Esophagus mucosa (tissue), 1 donor: ENCODE measurements at regions not wholly inside any gene's neighbourhood (a gene's known extent, or its start where the extent isn't known, plus 50 kb on each side); places are given as distances from the start of the nearest gene placed in this dataset.

Source experiments
- ATAC-seq: fragments of 200-7000 bp; cut with Tn5 transposase; one replicate; pipeline ENCODE4 v1.9.1; 2020
- donor health status: DM: yes; HTN: yes; CAD: no.

DNA sequence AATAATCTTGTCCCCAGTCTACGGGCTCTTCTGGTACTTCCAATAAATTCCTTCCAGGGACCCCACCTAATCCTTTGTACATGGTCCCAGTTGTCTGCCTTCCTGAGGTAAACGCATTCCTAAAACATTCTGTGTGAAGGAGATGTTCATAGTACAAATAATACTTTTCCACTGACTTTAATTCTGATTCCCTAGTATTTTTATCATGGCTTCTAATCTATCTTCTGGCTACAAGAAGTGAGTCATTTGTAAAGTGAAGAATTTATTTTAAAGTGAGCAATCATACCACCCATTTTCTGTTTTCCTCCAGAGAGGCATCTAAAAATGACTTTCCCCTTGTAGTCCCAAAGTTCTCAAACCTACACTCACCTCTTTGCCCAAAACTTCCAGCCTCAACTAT, 65.9 kb upstream of the NUDT4 start:
- ATAC-seq, result no peak

DNA sequence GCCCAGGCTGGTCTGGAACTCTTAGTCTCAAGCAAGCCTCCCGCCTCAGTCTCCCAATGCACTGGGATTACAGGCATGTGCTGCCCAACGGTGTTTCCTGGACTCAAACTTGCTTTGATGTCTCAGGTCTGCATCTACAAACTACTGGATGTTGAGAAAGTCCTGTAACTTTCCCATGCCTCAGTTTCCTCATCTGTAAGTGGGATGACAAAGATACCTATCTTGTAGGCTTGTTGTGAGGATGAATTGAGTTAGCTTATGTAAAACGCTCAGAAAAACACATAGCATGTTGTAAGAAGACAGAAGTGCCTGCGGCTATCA, 63.6 kb upstream of the NUDT4 start:
- no peak for ATAC-seq

DNA sequence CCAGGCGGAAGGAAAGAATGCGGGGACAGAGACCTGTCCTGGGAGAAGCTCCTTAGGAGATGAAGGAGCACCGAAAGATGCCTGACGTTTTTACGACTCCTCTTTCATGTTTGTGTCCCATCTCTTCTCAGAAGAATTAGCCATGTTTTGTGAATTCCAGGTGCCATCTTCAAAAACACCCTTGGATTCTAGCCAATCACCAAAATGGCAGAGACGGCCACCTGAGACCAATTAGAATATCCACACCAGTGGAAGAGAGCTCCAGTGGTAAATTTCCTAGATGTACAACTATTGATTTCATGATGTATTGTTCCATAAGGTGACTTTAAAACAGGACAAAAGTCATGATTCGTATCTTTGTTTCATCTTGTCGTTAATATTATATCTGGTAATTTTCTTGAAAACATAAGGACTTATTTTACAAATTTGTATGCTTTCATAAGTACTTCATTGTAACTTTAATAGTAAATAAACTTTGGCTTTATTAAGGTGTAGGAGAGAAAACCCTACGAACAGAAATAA, 62.3 kb upstream of the NUDT4 start:
- ATAC-seq, result no peak

DNA sequence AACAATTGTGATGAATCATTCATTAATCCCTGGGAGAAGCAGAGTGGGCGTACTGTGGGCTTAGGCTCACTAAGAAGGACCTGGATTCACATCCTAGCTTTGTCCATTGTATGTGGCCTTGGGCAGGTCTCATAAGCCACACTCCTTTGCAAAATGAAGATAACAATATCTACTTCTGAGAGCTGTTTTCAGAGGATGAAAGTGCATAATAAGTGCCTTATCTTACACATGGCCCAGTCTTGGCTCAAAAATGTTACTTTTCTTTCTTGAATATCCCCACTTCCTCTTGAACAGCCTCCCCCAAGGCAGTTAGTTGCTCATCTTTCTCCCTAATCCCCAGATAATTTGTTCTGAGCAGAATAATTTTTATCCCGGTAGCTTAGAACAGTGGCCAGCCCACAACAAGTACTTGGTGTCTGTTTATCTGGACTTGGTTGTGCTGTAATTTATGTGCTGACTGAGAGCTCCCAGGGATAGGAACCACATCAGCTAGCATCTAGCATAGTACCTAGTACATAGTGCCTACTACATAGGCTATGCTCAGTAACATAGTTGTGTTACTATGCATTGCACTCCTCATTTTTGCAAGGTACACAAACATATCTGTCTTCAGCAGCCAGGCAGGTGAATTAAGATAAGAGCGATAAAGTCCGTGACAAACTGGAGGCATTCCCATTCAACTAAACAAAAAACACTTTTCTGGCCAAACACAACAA, 61.7 kb upstream of the NUDT4 start:
- no peak for ATAC-seq

DNA sequence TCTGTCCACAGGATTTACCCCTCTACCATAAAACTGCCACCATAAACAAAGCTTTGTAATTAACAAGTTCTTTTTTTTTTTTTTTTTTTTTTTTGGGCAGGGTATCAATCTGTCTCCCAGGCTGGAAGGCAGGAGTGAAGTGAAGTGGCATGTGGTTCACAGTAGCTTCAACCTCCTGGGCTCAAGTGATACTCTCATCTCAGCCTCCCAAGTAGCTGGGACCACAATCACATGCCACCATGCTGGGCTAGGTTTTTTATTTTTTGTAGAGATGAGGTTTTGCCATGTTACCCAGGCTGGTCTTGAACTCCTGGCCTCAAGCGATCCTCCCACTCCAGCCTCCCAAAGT, 61.1 kb upstream of the NUDT4 start:
- ATAC-seq, result no peak

DNA sequence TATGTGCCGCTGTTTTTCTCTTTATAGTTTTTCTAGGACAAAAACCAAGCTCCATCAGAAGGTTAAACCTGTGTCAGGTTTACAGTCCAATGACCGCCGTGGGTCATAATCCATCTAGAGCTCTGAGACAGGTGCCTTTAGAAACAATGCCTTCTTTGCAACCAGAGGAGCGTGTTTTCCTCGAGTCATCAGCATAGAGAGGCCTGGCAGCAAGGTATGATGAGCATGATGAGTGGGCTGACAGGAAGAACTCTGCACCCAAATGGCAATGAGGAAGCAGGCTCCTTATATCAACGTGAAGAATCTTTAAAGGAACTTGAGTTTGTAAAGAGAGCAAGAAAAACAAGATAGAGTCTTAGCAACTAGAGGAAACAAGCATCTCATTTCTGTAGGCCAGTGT, 60.5 kb upstream of the NUDT4 start:
- ATAC-seq, result peak; percentile 84

DNA sequence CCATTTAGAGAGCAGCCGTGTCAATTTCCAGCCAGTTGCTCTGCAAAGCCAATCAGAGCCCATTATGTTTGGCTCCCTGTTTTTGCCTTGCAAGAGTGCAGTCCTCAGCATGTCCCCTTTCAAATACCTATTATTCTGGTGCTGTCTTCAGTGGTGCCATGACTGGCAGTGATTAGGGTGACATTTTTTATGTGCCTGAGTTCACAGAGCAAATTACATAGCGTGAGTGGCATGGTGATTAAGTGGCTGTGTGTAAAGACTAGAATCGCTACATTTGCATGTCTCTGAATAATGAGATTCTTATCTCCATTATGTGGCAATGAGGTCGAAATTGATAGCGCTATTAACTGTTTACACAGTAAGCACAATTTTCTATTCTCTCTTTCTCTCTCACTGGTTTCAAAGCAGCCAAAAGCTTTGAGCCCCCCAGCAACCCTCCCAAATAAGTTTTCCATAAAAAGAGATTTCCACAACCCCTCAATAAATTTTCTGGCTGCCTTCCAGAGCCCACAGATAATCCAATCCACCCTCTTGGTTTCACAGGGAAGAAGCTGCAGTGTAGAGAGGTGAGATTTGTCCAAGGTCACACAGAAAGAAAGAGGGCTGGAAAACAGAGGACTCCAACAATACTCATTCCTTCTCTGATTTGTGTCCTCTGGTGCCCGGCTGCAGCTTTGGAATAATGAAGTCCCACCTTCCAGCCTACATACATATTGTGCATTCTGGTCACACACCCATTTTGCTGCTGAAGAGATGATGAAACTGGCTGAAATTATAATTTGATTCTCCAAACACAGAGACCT, 58.8 kb upstream of the NUDT4 start:
- ATAC-seq, result no peak

DNA sequence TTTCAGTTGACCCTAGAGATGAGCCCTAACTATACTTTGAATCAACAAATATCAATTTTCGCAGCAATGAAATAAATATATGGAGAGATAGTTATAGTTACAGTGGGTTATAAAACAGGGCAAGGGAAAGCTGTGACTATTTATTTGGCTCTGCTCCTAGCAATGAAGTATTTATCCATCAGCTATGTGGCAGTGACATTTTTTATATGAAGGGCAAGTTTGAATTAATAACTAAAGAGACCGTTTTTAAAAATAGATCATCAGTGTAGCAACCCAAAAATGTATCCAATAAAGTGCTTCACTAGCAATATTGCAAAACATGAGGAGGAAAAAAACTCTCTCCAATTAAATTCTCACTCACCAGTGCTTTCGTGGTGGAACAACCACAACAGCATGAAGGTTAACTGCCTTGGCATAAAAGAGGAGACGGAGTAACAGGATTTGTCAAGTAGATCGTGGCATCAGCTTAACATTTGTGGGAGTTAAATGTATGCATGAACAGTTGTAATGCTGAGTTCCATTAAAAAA, 58.1 kb upstream of the NUDT4 start:
- ATAC-seq, result no peak

DNA sequence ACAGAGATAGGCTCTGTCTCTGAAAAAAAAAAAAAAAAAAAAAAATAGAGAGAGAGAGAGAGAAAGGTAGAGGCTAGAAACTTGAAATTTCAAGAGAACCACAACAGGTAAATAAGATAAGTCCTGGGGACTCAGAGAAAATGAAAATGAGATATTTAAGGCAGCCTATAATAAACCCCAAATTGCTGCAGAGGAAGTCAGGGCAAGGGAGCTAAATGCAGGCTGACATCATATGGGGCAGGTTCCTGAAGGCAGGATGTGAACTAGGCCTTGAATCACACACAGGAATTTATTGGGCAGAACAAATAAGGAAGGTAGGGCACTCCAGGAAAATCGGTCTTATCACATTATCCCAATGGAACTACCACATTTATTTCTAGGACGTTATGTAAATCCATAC, 54.9 kb upstream of the NUDT4 start:
- ATAC-seq, result no peak

DNA sequence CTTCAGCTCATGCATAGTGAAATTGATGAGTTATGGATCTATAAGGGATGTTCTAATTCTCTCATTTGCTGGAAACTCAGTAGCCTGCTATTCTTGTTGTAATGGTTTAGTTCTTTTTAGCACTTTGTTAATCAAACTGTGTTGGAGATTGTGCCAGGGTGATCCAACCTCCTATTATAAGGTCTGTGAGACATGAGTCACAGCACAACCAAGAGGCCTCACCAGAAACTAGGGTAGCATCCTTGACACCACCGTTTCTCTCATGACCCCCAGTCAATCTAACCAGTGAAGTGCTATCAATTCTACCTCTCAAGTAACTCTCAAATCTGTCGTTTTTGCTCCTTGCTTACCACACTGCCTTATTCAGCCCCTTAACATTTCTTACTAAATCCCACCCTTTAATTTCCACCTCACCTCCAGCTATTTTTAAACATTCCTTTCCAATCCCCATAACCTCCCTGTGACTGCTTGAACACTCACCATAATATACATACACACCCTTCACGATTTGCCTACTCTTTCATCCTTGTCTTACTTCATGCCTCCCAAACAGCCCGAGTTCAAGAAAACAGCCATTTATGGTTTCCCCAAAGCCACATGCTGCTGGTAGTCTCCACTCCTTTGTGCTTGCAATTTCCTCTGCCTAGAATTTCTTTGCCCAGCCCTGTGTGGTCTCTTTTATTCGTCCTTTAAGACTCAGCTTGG, 53.9 kb upstream of the NUDT4 start:
- ATAC-seq, result no peak

DNA sequence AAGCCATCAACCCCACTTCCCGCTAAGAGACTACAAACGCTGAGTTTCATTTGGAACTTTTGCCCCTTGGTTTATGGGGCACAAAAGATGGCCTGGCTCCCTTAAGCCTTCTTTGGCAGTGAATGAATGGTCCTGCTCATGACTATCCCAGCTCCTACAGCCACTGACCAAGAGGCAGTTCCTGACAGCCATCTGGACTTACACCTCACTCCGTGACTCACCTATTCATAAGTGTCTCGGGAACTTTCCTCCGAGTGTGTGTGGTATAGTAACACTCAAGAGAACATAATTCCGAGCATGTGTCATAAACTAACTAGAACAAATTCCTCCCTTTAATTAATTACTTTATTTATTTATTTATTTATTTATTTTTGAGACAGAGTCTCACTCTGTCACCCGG, 51.9 kb upstream of the NUDT4 start:
- no peak for ATAC-seq
